Ascending aorta (tissue), 2 donors: ENCODE measurements at regions not wholly inside any gene's neighbourhood (a gene's known extent, or its start where the extent isn't known, plus 50 kb on each side); places are given as distances from the start of the nearest gene placed in this dataset.

Experiments used
- DNase-seq, 2 donors: peaks; one replicate each; pipeline ENCODE4 v3.0.0-alpha.2; 2019; ENCODE audit warnings: low spot score in 2 of 2
- H3K27ac ChIP-seq, 2 donors: fragments of 200-600 bp; sonication (generic); one replicate each; pipeline ENCODE4 v1.5.1; 2016 to 2017; ENCODE audit warnings: mild to moderate bottlenecking in 1 of 2
- H3K27me3 ChIP-seq: fragments of 200-600 bp; sonication (generic); one replicate; pipeline ENCODE4 v1.5.1; 2017
- H3K36me3 ChIP-seq, 2 donors: fragments of 200-600 bp; sonication (generic); one replicate each; pipeline ENCODE4 v1.5.1; 2016
- H3K4me1 ChIP-seq, 2 donors: fragments of 200-600 bp; sonication (generic); one replicate each; pipeline ENCODE4 v1.5.1; 2016 to 2017; ENCODE audit warnings: mild to moderate bottlenecking in 1 of 2
- H3K4me3 ChIP-seq, 2 donors: fragments of 200-600 bp; sonication (generic); one replicate each; pipeline ENCODE4 v1.5.1; 2016 to 2017; ENCODE audit warnings: mild to moderate bottlenecking in 1 of 2
- H3K9me3 ChIP-seq, 2 donors: fragments of 200-600 bp; sonication (generic); one replicate each; pipeline ENCODE4 v1.5.1; 2016
- intact Hi-C: fragments of 100-400 bp; cut with DNase I; formaldehyde crosslinking; loops from one replicate; pipeline ENCODE4 v1.15.1; 2023
- TF ChIP-seq, protein P1 (sequence below), 3 experiments: fragments of 200-600 bp in 2 of 3; fragments of 450-650 bp in 1 of 3; sonication (generic) in 2 of 3; IDR thresholded peaks; one replicate each; pipeline ENCODE4 v1.5.1; 2016 to 2019; ENCODE audit warnings: antibody characterized with exemption in 3 of 3, mild to moderate bottlenecking in 1 of 3, moderate library complexity in 1 of 3

DNA sequence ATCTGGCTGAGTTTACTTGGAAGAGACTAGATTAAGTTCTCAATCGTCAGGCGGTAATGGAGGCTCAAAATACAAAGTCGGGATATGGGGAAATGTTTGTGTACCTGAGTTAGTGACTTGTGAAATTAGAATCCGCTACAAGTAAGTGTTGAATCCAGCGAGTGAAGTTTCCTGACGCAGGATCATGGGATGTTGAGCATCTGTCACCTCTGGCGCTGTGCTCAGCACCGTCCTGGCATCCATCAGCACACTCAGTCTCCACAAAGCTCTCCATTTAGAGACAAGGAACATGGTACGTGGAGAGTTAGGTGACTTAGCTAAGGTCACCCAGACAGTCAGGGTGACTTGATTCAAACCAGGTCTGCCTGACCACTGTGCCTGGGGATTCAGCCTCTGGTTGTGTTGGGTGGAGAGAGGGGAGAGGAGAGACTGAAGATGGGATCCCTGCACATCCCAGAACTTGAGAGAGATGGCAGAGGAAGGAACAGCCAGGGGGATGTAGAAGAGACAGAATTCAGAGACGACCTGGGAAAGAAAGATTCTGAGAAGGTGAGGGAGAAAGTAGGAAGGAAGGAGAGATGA, 251.2 kb downstream of the ACKR3 start:
- intact Hi-C loops, result no loop called here
- DNase-seq, result no peak
- no peak overlapping the region for H3K4me3 ChIP-seq
- H3K27ac ChIP-seq, result no peak overlapping the region
- no peaks in the 10 kb centered on the region for H3K4me1 ChIP-seq
- H3K27me3 ChIP-seq, result no peaks in the 10 kb centered on the region
- H3K9me3 ChIP-seq, result no peaks in the 10 kb centered on the region
- H3K36me3 ChIP-seq, result no peaks in the 10 kb centered on the region
- TF ChIP-seq, protein P1, sequence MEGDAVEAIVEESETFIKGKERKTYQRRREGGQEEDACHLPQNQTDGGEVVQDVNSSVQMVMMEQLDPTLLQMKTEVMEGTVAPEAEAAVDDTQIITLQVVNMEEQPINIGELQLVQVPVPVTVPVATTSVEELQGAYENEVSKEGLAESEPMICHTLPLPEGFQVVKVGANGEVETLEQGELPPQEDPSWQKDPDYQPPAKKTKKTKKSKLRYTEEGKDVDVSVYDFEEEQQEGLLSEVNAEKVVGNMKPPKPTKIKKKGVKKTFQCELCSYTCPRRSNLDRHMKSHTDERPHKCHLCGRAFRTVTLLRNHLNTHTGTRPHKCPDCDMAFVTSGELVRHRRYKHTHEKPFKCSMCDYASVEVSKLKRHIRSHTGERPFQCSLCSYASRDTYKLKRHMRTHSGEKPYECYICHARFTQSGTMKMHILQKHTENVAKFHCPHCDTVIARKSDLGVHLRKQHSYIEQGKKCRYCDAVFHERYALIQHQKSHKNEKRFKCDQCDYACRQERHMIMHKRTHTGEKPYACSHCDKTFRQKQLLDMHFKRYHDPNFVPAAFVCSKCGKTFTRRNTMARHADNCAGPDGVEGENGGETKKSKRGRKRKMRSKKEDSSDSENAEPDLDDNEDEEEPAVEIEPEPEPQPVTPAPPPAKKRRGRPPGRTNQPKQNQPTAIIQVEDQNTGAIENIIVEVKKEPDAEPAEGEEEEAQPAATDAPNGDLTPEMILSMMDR (IDR thresholded peaks at IDR 0.05), result no peak

DNA sequence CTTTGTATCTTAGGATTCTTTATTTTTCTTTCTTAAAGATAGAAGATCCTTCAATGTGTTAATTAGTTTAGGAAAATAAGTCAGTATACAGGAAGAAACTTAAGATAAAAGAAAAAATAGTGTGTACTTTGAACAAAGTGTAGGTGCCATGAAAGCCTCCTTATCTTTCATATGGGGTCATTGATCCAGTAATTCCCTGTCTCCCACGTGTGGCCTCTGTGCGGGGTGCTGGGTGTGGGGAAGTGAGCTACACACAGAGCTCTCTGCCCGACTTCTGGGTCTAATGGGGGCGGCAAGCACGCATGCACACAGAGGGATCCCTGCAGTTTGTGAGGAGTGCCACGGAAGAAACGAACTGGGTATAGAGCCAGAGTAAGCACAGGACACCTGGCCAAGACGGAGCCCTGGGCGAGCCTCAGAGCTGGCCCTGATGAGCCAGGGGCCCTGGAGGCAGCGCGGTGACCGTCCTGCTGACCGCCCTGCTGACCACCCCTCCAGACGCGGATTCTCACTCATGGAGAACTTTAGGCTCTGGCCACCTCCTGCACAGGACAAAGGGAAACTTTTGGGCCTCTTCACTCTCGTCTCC, 253.5 kb downstream of the ACKR3 start:
- no peaks in the 10 kb centered on the region for H3K4me1 ChIP-seq
- H3K4me3 ChIP-seq, result no peak overlapping the region
- no peaks in the 10 kb centered on the region for H3K9me3 ChIP-seq
- TF ChIP-seq, protein P1 (IDR thresholded peaks at IDR 0.05), result no peak
- no peak for DNase-seq
- H3K27ac ChIP-seq, result no peak overlapping the region
- no peaks in the 10 kb centered on the region for H3K27me3 ChIP-seq
- intact Hi-C loops, result no loop called here
- no peaks in the 10 kb centered on the region for H3K36me3 ChIP-seq

DNA sequence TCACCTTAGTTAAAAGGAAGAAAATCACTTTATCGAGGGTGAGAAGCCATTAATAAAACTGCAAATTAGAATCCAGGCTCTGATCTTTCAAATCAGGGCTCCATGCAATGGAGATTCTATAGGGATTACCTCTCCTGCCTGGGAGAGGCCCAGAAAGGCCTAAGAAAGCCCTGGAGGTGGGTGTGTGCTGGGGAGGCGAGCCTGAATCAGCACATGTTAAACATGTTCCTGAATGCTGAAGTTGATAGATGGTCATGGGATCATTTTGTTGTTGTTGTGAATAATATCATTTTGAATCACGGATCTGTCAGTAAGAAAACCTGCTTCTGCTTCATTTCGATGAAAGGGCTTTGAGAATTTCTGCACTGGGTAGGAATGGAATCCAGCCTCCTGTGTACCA, 254.3 kb downstream of the ACKR3 start:
- TF ChIP-seq, protein P1 (IDR thresholded peaks at IDR 0.05), result no peak
- Histone ChIP-seq H3K36me3 (no peaks in the 10 kb centered on the region), H3K27ac (no peak overlapping the region), H3K27me3 (no peaks in the 10 kb centered on the region), H3K4me3 (no peak overlapping the region), H3K9me3 (no peaks in the 10 kb centered on the region), H3K4me1 (no peaks in the 10 kb centered on the region)
- DNase-seq, result no peak
- intact Hi-C loops, result no loop called here

DNA sequence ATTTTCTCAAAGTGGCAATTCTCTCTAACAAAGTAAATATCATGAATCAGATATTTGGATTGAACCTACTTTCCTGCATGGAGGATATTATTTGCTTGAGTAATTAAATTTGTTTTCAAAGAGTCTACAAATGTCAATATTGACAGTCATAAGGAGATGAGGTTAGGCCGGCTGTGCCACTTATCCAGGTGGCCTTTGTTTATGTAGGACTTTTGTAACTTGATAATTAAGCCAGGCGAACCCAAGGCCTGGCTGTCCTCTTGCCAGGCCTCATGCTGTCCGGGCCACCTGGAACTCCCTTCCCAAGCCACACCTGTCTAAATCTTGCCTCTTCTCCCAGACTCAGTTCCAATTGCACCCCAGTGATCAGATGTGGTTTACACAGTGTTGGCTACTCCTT, 255.2 kb downstream of the ACKR3 start:
- Histone ChIP-seq H3K27ac (no peak overlapping the region), H3K9me3 (no peaks in the 10 kb centered on the region), H3K27me3 (no peaks in the 10 kb centered on the region), H3K4me1 (no peaks in the 10 kb centered on the region), H3K36me3 (no peaks in the 10 kb centered on the region), H3K4me3 (no peak overlapping the region)
- no peak for DNase-seq
- TF ChIP-seq, protein P1 (IDR thresholded peaks at IDR 0.05), result no peak
- intact Hi-C loops, result no loop called here

DNA sequence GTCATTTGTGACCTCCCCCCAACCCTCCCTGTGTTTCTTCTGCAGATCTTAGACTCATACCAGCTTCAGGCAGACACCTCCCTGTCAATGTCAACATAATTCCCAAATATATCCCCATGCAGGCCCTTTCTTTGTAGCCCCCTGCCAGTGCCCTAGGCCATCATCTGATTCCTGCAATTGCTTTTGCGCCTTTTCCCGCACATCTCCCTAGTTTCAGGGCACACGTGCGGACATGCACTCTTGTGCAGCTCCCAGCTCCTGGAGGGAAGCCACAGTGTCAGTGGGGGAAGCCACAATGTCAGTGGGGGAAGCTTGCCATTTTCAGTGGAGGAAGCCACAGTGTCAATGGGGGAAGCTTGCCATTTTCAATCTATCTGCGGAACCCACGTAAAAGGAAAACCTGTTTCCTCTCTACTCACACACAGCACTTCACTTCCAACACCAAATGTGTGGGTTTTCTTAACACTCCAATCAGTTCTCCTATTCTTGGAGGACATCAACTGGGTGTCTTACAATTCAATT, 256.4 kb downstream of the ACKR3 start:
- Histone ChIP-seq H3K9me3 (no peaks in the 10 kb centered on the region), H3K4me1 (peaks cover 0 to 4% of the 10 kb centered on the region in 2 donors), H3K27me3 (no peaks in the 10 kb centered on the region), H3K4me3 (no peak overlapping the region), H3K27ac (no peak overlapping the region), H3K36me3 (no peaks in the 10 kb centered on the region)
- TF ChIP-seq, protein P1 (IDR thresholded peaks at IDR 0.05), result no peak
- DNase-seq, result no peak
- intact Hi-C loops, result no loop called here
